Suprapubic skin (tissue), 4 donors: ENCODE measurements at regions not wholly inside any gene's neighbourhood (a gene's known extent, or its start where the extent isn't known, plus 50 kb on each side); places are given as distances from the start of the nearest gene placed in this dataset.

ENCODE experiments used
- DNase-seq, 2 donors: peaks; one replicate each; pipeline ENCODE4 v3.0.0-alpha.2; 2019; ENCODE audit warnings: low spot score in 2 of 2
- H3K27ac ChIP-seq: fragments of 200-600 bp; sonication (generic); one replicate; pipeline ENCODE4 v1.5.1; 2019
- H3K27me3 ChIP-seq: fragments of 200-600 bp; sonication (generic); one replicate; pipeline ENCODE4 v1.5.1; 2019
- H3K36me3 ChIP-seq: fragments of 200-600 bp; sonication (generic); one replicate; pipeline ENCODE4 v1.5.1; 2019
- H3K4me1 ChIP-seq: fragments of 200-600 bp; sonication (generic); one replicate; pipeline ENCODE4 v1.5.1; 2019
- H3K4me3 ChIP-seq: fragments of 200-600 bp; sonication (generic); one replicate; pipeline ENCODE4 v1.5.1; 2019; ENCODE audit warnings: mild to moderate bottlenecking
- H3K9me3 ChIP-seq: fragments of 200-600 bp; sonication (generic); one replicate; pipeline ENCODE4 v1.5.1; 2019
- EP300 ChIP-seq: sonication (generic); formaldehyde crosslinking; IDR thresholded peaks from one replicate; pipeline ENCODE4 v1.6.1; 2017; ENCODE audit warnings: antibody characterized with exemption
- POLR2A ChIP-seq, 2 donors: fragments of 450-650 bp; IDR thresholded peaks; one replicate each; pipeline ENCODE4 v1.6.1; 2017; ENCODE audit warnings: antibody characterized with exemption in 2 of 2, mild to moderate bottlenecking in 2 of 2, moderate library complexity in 2 of 2
- POLR2AphosphoS5 ChIP-seq, 3 donors: sonication (generic); formaldehyde crosslinking; IDR thresholded peaks; one replicate each; pipeline ENCODE4 v1.6.1; 2017; ENCODE audit warnings: antibody characterized with exemption in 3 of 3
- WGBS: methylation state at CpG from one replicate; pipeline ENCODE4 v1.1.5; 2018; 5-methylcytosine and 5-hydroxymethylcytosine counted together
- TF ChIP-seq, protein P1 (sequence below), 2 donors: fragments of 200-600 bp in 1 of 2; fragments of 450-650 bp in 1 of 2; sonication (generic) in 1 of 2; IDR thresholded peaks; one replicate each; pipeline ENCODE4 v1.5.1; 2016 to 2019; ENCODE audit warnings: antibody characterized with exemption in 2 of 2, mild to moderate bottlenecking in 1 of 2, moderate library complexity in 1 of 2

DNA sequence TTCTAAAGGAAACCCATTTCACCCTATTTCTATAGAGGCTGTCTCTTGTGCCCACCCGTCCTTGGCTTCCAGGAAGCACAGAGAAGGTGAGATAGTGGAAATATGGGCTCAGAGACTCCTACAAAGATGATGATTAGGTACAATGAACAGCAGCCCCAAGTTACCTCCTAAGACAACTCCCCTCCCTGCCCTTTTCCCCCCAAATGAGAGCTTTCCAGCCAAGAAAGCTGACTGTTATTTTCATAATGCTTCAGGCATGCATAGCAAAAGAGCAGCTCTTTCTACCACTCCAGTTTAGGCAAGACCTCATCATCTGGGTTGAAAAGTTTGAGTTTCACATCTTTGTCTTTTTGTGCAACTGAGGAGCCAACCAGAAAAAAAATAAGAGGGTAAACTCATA, 248.8 kb upstream of the ADAMTS9 start:
- no peak for DNase-seq
- H3K4me3 ChIP-seq: no peak overlapping the region
- no peak overlapping the region for H3K27ac ChIP-seq
- H3K36me3 ChIP-seq: no peaks in the 10 kb centered on the region
- 52% methylated on average over 1 of the region's 1 CpG for WGBS
- TF ChIP-seq POLR2A (IDR thresholded peaks at IDR 0.05) (no peak), EP300 (no peak), POLR2AphosphoS5 (IDR thresholded peaks at IDR 0.05) (no peak)
- TF ChIP-seq, protein P1, sequence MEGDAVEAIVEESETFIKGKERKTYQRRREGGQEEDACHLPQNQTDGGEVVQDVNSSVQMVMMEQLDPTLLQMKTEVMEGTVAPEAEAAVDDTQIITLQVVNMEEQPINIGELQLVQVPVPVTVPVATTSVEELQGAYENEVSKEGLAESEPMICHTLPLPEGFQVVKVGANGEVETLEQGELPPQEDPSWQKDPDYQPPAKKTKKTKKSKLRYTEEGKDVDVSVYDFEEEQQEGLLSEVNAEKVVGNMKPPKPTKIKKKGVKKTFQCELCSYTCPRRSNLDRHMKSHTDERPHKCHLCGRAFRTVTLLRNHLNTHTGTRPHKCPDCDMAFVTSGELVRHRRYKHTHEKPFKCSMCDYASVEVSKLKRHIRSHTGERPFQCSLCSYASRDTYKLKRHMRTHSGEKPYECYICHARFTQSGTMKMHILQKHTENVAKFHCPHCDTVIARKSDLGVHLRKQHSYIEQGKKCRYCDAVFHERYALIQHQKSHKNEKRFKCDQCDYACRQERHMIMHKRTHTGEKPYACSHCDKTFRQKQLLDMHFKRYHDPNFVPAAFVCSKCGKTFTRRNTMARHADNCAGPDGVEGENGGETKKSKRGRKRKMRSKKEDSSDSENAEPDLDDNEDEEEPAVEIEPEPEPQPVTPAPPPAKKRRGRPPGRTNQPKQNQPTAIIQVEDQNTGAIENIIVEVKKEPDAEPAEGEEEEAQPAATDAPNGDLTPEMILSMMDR (IDR thresholded peaks at IDR 0.05): no peak
- H3K9me3 ChIP-seq: no peaks in the 10 kb centered on the region
- H3K27me3 ChIP-seq: no peaks in the 10 kb centered on the region
- H3K4me1 ChIP-seq: peaks cover 15% of the 10 kb centered on the region

DNA sequence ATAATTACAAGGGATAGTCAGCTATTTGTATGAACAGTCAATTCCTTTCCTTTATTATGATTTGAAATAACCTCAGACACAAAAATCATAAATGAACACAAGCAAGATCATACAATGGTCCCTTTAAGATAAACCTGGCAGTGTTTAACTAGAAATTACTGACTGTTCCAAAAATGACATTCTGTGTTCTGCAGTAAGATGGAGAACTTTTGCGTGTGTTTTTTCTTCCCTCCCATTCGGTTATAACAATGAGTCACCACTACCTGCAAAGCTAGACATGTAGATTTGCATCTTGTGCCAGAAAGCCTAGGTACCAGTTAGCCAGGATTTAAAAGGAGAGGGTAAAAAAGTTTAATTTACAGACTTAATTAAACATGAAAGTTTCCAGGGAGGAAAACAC, 248.2 kb upstream of the ADAMTS9 start:
- 16% methylated on average over 2 of the region's 2 CpGs for WGBS
- Histone ChIP-seq H3K27me3 (no peaks in the 10 kb centered on the region), H3K9me3 (no peaks in the 10 kb centered on the region), H3K27ac (no peak overlapping the region), H3K4me3 (no peak overlapping the region), H3K4me1 (peaks cover 15% of the 10 kb centered on the region), H3K36me3 (no peaks in the 10 kb centered on the region)
- TF ChIP-seq POLR2AphosphoS5 (IDR thresholded peaks at IDR 0.05) (no peak), POLR2A (IDR thresholded peaks at IDR 0.05) (no peak), EP300 (no peak)
- TF ChIP-seq, protein P1 (IDR thresholded peaks at IDR 0.05): no peak
- DNase-seq: no peak

DNA sequence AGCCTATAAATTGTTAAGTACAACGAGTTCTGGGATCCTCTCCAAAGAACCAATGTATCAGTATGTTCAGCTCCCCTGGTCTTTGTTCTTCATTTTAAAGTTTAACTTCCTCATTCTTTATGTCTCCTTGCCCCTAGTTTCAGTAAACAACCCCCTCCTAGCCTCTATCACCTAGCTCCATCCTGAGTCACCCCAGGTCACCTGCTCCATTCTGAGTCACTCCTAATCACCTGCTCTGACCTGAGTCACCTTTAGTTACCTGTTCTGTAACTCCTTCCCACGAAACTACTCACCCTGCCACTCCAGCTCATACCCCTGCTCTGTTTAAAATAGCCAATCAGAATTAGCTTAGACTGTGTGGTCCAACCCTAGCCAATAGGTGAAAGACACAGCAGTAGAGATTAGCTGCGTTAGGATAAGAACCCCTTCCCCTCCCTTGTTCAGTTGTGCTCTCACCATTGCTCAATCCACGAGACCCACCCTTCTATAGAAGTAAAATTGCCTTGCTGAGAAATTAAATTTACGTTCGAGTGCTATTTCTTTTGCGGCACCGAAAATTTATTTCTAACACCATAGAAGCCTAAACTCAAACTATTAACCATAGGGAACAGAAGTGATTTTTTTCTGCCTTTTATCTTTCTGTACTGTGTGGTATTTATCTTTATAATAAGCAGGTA, 245.0 kb upstream of the ADAMTS9 start:
- TF ChIP-seq, protein P1 (IDR thresholded peaks at IDR 0.05): no peak
- TF ChIP-seq POLR2AphosphoS5 (IDR thresholded peaks at IDR 0.05): no peak
- TF ChIP-seq EP300: no peak
- TF ChIP-seq POLR2A (IDR thresholded peaks at IDR 0.05): no peak
- Histone ChIP-seq H3K27ac (no peak overlapping the region), H3K9me3 (no peaks in the 10 kb centered on the region), H3K27me3 (no peaks in the 10 kb centered on the region), H3K4me1 (peaks cover 13% of the 10 kb centered on the region), H3K36me3 (no peaks in the 10 kb centered on the region), H3K4me3 (no peak overlapping the region)
- 83% methylated on average over 8 of the region's 8 CpGs for WGBS
- no peak for DNase-seq

DNA sequence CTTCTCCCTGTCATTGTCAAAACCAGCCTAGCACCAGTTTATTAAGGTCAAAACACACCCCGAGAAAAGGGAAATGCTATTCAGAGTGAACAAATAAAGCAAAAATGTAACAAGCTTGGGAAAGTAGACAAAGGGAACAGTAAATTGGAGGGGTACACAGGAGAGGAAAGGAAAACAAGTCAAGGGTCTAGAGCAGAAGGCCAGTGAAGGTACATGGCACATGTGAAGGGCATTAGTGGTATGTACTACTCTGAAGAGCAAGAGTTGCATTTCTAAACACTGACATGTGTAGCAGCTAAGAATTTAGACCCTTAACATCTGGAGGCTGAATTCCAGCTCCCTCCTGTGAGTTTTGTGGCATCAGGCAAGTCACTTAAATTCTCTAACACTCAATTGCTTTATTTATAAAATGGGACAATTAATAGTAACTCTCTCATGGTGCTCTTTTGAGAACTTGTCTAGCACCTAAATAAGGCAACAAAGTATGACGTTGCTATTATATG, 244.3 kb upstream of the ADAMTS9 start:
- WGBS: 95% methylated on average over 2 of the region's 2 CpGs
- TF ChIP-seq POLR2A (IDR thresholded peaks at IDR 0.05) (no peak), EP300 (no peak), POLR2AphosphoS5 (IDR thresholded peaks at IDR 0.05) (no peak)
- TF ChIP-seq, protein P1 (IDR thresholded peaks at IDR 0.05): no peak
- Histone ChIP-seq H3K9me3 (no peaks in the 10 kb centered on the region), H3K4me1 (peaks cover 13% of the 10 kb centered on the region), H3K36me3 (no peaks in the 10 kb centered on the region), H3K27ac (no peak overlapping the region), H3K4me3 (no peak overlapping the region), H3K27me3 (no peaks in the 10 kb centered on the region)
- no peak for DNase-seq

DNA sequence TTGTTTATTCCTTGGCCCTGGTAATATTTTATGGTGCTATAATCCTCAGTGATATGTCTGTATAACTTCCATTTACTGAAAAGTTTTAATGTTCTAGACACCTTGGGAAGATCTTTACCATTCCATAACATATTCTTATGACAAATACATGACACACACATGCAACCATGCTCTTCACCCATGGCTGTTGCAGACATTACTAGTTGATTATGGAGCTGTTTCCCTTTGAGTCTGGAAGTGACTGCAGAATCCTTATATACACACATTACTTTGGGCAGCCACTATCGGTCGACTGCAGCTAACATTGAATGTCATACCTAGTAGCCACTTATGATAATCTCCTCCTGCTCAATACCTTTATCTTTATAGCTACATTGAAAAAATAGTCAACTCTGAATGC, 243.1 kb upstream of the ADAMTS9 start:
- Histone ChIP-seq H3K4me3 (no peak overlapping the region), H3K9me3 (no peaks in the 10 kb centered on the region), H3K27ac (no peak overlapping the region), H3K36me3 (no peaks in the 10 kb centered on the region), H3K4me1 (peaks cover 5% of the 10 kb centered on the region), H3K27me3 (no peaks in the 10 kb centered on the region)
- WGBS: 94% methylated on average over 2 of the region's 2 CpGs
- TF ChIP-seq, protein P1 (IDR thresholded peaks at IDR 0.05): no peak
- no peak for TF ChIP-seq POLR2A (IDR thresholded peaks at IDR 0.05)
- TF ChIP-seq POLR2AphosphoS5 (IDR thresholded peaks at IDR 0.05): no peak
- no peak for TF ChIP-seq EP300
- no peak for DNase-seq
